ENCODE measurements at regions not wholly inside any gene's neighbourhood (a gene's known extent, or its start where the extent isn't known, plus 50 kb on each side); places are given as distances from the start of the nearest gene placed in this dataset.

- no peak for DNase-seq (ENCODE audit: low spot score in 2 of 2)
- H3K27me3 ChIP-seq = no peaks in the 10 kb centered on the region
- H3K9me3 ChIP-seq = no peaks in the 10 kb centered on the region
- no peaks in the 10 kb centered on the region for H3K4me1 ChIP-seq
- intact Hi-C loops (cut with DNase I) = no loop called here
- H3K27ac ChIP-seq = no peak overlapping the region
- no peaks in the 10 kb centered on the region for H3K36me3 ChIP-seq
- no peak for TF ChIP-seq CTCF (IDR thresholded peaks at IDR 0.05)
- H3K4me3 ChIP-seq = no peak overlapping the region
Measured at GRCh38 chr11:98029832-98030231, 990.9 kb upstream of the CNTN5 start.

DNA sequence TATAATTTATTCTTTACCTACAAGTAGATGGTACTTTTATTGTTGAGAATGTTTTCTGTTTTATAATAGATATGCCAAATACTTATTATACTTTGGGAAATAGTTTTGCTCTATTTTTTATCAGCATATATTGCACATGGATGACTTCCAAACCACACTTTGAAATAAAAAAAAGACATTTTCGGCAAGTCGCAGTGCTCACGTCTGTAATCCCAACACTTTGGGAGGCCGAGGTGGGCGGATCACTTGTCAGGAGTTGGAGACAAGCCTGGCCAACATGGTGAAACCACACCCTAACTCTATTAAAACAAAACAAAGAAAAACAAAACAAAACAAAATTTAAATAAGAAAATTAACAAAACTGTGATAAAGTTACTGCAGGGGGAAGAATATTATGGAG lies 983.9 kb upstream of the CNTN5 start:
- H3K9me3 ChIP-seq = no peaks in the 10 kb centered on the region
- H3K36me3 ChIP-seq = no peaks in the 10 kb centered on the region
- H3K27ac ChIP-seq = no peak overlapping the region
- H3K4me1 ChIP-seq = no peaks in the 10 kb centered on the region
- intact Hi-C loops (cut with DNase I) = no loop called here
- no peak for TF ChIP-seq CTCF (IDR thresholded peaks at IDR 0.05)
- no peak overlapping the region for H3K4me3 ChIP-seq
- DNase-seq (ENCODE audit: low spot score in 2 of 2) = no peak
- H3K27me3 ChIP-seq = no peaks in the 10 kb centered on the region

DNA sequence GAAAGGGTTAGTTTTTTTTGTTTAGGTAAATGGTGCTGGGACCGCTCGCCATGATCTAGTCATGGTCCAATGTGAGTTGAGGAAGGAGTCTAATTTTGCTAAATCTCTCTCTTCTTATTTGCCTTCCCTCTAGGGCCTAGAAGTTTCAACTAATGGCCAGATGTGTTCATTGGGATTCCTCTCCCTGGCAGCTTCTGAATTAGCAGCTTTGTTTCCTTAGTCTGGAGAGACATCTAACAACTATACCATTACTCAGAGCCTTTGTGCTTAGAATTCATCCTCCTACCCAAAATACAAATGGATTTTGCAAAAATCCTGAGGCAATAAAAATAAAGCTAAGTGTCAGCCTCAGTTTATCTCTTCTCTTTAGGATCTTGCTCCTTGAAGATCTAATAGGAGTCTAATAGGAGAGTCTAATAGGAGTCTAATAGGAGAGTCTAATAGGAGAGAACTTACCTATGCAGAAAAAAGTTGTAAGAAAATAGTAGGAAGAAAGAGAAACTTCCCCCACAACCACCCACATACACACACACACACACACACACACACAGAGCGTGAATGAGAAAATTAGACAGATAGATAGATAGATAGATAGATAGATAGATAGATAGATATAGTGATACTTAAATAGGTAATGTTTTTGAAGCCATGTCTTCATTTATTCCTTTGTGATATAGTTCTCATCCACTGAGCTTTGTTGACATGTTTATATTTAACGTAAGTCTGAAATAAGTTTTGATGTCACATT lies 980.5 kb upstream of the CNTN5 start:
- TF ChIP-seq CTCF (IDR thresholded peaks at IDR 0.05) = no peak
- no peak overlapping the region for H3K4me3 ChIP-seq
- H3K9me3 ChIP-seq = no peaks in the 10 kb centered on the region
- H3K27ac ChIP-seq = no peak overlapping the region
- DNase-seq (ENCODE audit: low spot score in 2 of 2) = no peak
- no peaks in the 10 kb centered on the region for H3K27me3 ChIP-seq
- intact Hi-C loops (cut with DNase I) = no loop called here
- no peaks in the 10 kb centered on the region for H3K4me1 ChIP-seq
- no peaks in the 10 kb centered on the region for H3K36me3 ChIP-seq

- Histone ChIP-seq H3K4me1 (no peaks in the 10 kb centered on the region), H3K4me3 (no peak overlapping the region), H3K27ac (no peak overlapping the region), H3K36me3 (no peaks in the 10 kb centered on the region), H3K27me3 (no peaks in the 10 kb centered on the region), H3K9me3 (no peaks in the 10 kb centered on the region)
- DNase-seq (ENCODE audit: low spot score in 2 of 2) = no peak
- TF ChIP-seq CTCF (IDR thresholded peaks at IDR 0.05) = no peak
- intact Hi-C loops (cut with DNase I) = no loop called here
Measured at GRCh38 chr11:98047647-98048046, 973.1 kb upstream of the CNTN5 start.

DNA sequence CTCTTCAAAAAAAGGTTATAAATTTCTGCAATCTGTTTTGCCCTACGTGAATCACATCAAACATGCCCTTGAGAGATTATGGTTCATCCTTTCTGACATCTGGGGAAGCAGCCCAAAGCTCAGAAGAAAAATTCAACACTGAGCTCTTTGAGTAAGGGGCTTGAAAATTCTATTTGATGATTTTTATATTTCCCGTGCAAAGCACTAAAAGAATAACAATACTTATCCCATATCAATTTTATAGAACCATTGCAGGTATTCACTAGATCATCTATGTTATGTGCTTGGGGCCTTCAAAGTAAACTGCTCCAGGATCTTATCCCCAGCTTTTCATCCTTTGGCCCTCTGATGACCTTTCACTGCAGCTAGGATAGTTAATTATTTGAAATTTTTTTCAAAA lies 966.9 kb upstream of the CNTN5 start:
- Histone ChIP-seq H3K27me3 (no peaks in the 10 kb centered on the region), H3K27ac (no peak overlapping the region), H3K4me1 (no peaks in the 10 kb centered on the region), H3K36me3 (no peaks in the 10 kb centered on the region), H3K9me3 (no peaks in the 10 kb centered on the region), H3K4me3 (no peak overlapping the region)
- intact Hi-C loops (cut with DNase I) = no loop called here
- no peak for TF ChIP-seq CTCF (IDR thresholded peaks at IDR 0.05)
- no peak for DNase-seq (ENCODE audit: low spot score in 2 of 2)

GRCh38 chr11:98056945-98057344 lies 963.8 kb upstream of the CNTN5 start:
- Histone ChIP-seq H3K36me3 (no peaks in the 10 kb centered on the region), H3K27me3 (no peaks in the 10 kb centered on the region), H3K9me3 (no peaks in the 10 kb centered on the region), H3K4me3 (no peak overlapping the region), H3K4me1 (no peaks in the 10 kb centered on the region), H3K27ac (no peak overlapping the region)
- intact Hi-C loops (cut with DNase I) = no loop called here
- DNase-seq (ENCODE audit: low spot score in 2 of 2) = no peak
- no peak for TF ChIP-seq CTCF (IDR thresholded peaks at IDR 0.05)

Data from ascending aorta (tissue), 2 donors.